H1 (cell line): ENCODE measurements at regions not wholly inside any gene's neighbourhood (a gene's known extent, or its start where the extent isn't known, plus 50 kb on each side); places are given as distances from the start of the nearest gene placed in this dataset.

Experiments
- RFX5 ChIP-seq: IDR thresholded peaks from 2 replicates; pipeline ENCODE4 v1.6.1; 2011; ENCODE audit warnings: low read depth, low read length, improper control_type of control experiment, borderline replicate concordance
- SUZ12 ChIP-seq: fragments of 200-600 bp; sonication (generic); IDR thresholded peaks from 2 replicates; pipeline ENCODE4 v1.6.1; 2012; ENCODE audit warnings: mild to moderate bottlenecking, inconsistent platforms, low read length, moderate library complexity, mixed read lengths
- ZNF274 ChIP-seq: IDR thresholded peaks from 2 replicates; pipeline ENCODE4 v1.7.0; 2012; ENCODE audit warnings: low read length, borderline replicate concordance; ENCODE audit errors: extremely low read depth
- TF ChIP-seq, protein P1 (sequence below), 3 experiments: IDR thresholded peaks; 1 replicate in 2 of 3; 2 replicates in 1 of 3; pipeline versions ENCODE4 v1.5.1 to v1.6.1; 2011; ENCODE audit warnings: low read length in 3 of 3, mild to moderate bottlenecking in 3 of 3, inconsistent platforms in 2 of 3, low read depth in 1 of 3, moderate library complexity in 1 of 3; ENCODE audit not compliant: insufficient read depth in 1 of 3; ENCODE audit errors: control extremely low read depth in 1 of 3

DNA sequence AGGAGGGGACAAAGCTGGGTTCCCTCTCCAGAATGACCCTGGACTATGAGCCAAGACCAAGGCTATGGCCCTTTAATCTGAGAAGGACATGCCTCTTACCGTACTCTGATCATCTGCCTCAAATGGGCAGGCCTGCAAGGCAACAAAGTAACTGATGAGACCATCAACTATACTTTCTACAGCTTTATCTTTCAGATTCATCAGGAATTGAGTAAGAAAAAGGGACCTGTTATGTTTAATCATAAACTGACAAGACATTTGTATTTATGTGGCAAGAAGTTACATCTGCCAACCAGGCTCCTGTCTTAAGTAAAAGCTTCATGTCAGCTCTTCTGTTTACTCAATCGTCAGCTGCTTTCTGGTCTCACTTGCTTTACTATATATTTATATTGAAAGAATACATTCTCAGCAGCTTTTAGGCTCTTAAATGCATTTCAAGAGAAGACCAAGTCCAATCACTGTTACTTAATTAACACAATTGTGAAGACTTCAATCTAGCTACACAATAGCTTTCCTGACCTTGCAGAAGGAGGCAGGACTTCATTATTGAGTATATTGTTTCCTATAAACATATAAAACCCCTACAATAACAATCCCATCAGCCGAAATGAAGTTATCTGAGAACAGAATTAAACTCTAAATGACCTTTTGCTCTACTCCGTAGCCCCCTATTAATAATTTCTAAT is 163.8 kb downstream of the ETAA1 start:
- TF ChIP-seq SUZ12 (no peak), RFX5 (no peak), ZNF274 (no peak)
- TF ChIP-seq, protein P1, sequence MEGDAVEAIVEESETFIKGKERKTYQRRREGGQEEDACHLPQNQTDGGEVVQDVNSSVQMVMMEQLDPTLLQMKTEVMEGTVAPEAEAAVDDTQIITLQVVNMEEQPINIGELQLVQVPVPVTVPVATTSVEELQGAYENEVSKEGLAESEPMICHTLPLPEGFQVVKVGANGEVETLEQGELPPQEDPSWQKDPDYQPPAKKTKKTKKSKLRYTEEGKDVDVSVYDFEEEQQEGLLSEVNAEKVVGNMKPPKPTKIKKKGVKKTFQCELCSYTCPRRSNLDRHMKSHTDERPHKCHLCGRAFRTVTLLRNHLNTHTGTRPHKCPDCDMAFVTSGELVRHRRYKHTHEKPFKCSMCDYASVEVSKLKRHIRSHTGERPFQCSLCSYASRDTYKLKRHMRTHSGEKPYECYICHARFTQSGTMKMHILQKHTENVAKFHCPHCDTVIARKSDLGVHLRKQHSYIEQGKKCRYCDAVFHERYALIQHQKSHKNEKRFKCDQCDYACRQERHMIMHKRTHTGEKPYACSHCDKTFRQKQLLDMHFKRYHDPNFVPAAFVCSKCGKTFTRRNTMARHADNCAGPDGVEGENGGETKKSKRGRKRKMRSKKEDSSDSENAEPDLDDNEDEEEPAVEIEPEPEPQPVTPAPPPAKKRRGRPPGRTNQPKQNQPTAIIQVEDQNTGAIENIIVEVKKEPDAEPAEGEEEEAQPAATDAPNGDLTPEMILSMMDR (IDR thresholded peaks at IDR 0.05; ENCODE audit: control extremely low read depth in 1 of 3, insufficient read depth in 1 of 3, low read depth in 1 of 3, low read length in 3 of 3): no peak
